Testis (tissue), 2 donors: ENCODE measurements at regions not wholly inside any gene's neighbourhood (a gene's known extent, or its start where the extent isn't known, plus 50 kb on each side); places are given as distances from the start of the nearest gene placed in this dataset.

Source experiments
- POLR2A ChIP-seq: fragments of 450-650 bp; IDR thresholded peaks from one replicate; pipeline ENCODE4 v1.6.1; 2017; ENCODE audit warnings: antibody characterized with exemption, mild to moderate bottlenecking, moderate library complexity
- TF ChIP-seq, protein P1 (sequence below), 3 experiments: fragments of 450-650 bp in 2 of 3; fragments of 200-600 bp in 1 of 3; sonication (generic) in 1 of 3; IDR thresholded peaks; one replicate each; pipeline ENCODE4 v1.5.1; 2016 to 2019; ENCODE audit warnings: antibody characterized with exemption in 3 of 3, mild to moderate bottlenecking in 2 of 3, moderate library complexity in 1 of 3

- TF ChIP-seq, protein P1, sequence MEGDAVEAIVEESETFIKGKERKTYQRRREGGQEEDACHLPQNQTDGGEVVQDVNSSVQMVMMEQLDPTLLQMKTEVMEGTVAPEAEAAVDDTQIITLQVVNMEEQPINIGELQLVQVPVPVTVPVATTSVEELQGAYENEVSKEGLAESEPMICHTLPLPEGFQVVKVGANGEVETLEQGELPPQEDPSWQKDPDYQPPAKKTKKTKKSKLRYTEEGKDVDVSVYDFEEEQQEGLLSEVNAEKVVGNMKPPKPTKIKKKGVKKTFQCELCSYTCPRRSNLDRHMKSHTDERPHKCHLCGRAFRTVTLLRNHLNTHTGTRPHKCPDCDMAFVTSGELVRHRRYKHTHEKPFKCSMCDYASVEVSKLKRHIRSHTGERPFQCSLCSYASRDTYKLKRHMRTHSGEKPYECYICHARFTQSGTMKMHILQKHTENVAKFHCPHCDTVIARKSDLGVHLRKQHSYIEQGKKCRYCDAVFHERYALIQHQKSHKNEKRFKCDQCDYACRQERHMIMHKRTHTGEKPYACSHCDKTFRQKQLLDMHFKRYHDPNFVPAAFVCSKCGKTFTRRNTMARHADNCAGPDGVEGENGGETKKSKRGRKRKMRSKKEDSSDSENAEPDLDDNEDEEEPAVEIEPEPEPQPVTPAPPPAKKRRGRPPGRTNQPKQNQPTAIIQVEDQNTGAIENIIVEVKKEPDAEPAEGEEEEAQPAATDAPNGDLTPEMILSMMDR (IDR thresholded peaks at IDR 0.05) = no peak
- no peak for TF ChIP-seq POLR2A
These were observed 119.3 kb upstream of the DKK2 start for GRCh38 chr4:107155366-107155765.
